ENCODE measurements at regions not wholly inside any gene's neighbourhood (a gene's known extent, or its start where the extent isn't known, plus 50 kb on each side); places are given as distances from the start of the nearest gene placed in this dataset.
A peak's percentile ranks its signal among the peaks of the same experiment; 100 is the strongest.

GRCh38 chr18:68623342-68623741 lies 91.6 kb downstream of the TMX3 start:
- H3K4me3 ChIP-seq (ENCODE audit: low read depth, low read length): no peak overlapping the region
- peak; percentile 5 for DNase-seq (ENCODE audit: low read depth)
- peak; percentile 60 for TF ChIP-seq CTCF (IDR thresholded peaks at IDR 0.05; ENCODE audit: low read depth, low read length, missing control alignments)

- no peak for DNase-seq (ENCODE audit: low read depth)
- no peak for TF ChIP-seq CTCF (IDR thresholded peaks at IDR 0.05; ENCODE audit: low read depth, low read length, missing control alignments)
- no peak overlapping the region for H3K4me3 ChIP-seq (ENCODE audit: low read depth, low read length)
Observed at GRCh38 chr18:68611311-68611710, 103.6 kb downstream of the TMX3 start.

DNA sequence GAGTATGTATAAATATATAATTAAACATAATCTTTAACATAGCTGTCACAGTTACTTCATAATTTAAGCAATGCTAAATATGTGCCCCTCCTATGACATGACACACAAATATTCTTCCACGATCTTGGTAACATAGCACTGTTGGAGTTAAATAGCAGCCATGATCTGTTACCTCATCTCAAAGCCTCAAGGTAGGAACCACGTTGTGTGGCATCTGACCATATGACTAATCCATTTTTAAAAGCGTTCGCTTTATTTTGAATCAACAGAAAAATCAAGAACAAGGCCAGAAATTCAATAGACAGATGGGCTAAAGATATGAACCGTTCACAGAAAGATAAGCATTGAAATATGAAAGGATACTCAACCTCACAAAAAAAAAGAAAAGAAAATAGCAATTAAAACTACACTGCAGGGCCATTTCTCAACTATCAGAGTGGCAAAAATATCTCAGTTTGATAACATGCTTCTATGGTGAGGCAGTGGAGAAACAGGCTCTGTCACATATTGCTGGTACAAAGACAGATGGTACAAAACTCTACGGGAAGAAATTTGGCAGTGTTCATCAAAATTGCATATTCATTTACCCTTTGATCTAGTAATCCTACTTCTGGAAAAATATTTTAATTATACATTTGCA lies 105.9 kb downstream of the TMX3 start:
- DNase-seq (ENCODE audit: low read depth): no peak
- no peak overlapping the region for H3K4me3 ChIP-seq (ENCODE audit: low read depth, low read length)
- TF ChIP-seq CTCF (IDR thresholded peaks at IDR 0.05; ENCODE audit: low read depth, low read length, missing control alignments): no peak

- no peak for DNase-seq (ENCODE audit: low read depth)
- no peak for TF ChIP-seq CTCF (IDR thresholded peaks at IDR 0.05; ENCODE audit: low read depth, low read length, missing control alignments)
Observed at GRCh38 chr18:68607852-68608251, 107.1 kb downstream of the TMX3 start.

GRCh38 chr18:68604256-68604655 lies 110.7 kb downstream of the TMX3 start:
- no peak overlapping the region for H3K4me3 ChIP-seq (ENCODE audit: low read depth, low read length)
- no peak for DNase-seq (ENCODE audit: low read depth)
- no peak for TF ChIP-seq CTCF (IDR thresholded peaks at IDR 0.05; ENCODE audit: low read depth, low read length, missing control alignments)

More at GRCh38 chr18:68607852-68608251, 107.1 kb downstream of the TMX3 start:
- H3K4me3 ChIP-seq (ENCODE audit: low read depth, low read length): no peak overlapping the region

DNA sequence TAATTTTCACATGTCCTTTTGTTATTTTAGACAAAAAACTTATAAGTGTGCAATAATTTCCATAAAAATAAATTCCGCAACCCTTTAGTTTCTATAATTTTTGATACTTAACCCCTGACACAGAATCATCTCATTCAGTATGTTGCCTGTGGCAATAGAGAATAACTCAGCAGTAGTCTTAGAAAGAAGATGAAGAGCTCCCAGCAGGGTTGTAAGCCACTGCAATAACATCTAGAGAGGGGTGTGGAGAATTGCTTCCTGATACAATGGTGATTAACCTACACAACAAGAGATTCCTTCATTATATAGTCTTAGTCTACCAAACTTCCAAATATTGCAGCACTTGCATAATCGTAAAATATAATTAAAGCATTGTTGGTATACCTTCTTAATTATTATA lies 118.9 kb downstream of the TMX3 start:
- no peak for TF ChIP-seq CTCF (IDR thresholded peaks at IDR 0.05; ENCODE audit: low read depth, low read length, missing control alignments)
- H3K4me3 ChIP-seq (ENCODE audit: low read depth, low read length): no peak overlapping the region
- DNase-seq (ENCODE audit: low read depth): no peak

- TF ChIP-seq CTCF (IDR thresholded peaks at IDR 0.05; ENCODE audit: low read depth, low read length, missing control alignments): no peak
- DNase-seq (ENCODE audit: low read depth): no peak
- no peak overlapping the region for H3K4me3 ChIP-seq (ENCODE audit: low read depth, low read length)
Observed at GRCh38 chr18:68588169-68588568, 126.7 kb downstream of the TMX3 start.
